NCI-H2196 treated with DMSO at 0.1 percent for 48 hours (cell line): ENCODE measurements at regions not wholly inside any gene's neighbourhood (a gene's known extent, or its start where the extent isn't known, plus 50 kb on each side); places are given as distances from the start of the nearest gene placed in this dataset.

Experiments used
- DNase-seq: peaks from one replicate; lab custom pipeline; 2025; ENCODE audit not compliant: unreplicated experiment; lab: John Stamatoyannopoulos, UW

DNA sequence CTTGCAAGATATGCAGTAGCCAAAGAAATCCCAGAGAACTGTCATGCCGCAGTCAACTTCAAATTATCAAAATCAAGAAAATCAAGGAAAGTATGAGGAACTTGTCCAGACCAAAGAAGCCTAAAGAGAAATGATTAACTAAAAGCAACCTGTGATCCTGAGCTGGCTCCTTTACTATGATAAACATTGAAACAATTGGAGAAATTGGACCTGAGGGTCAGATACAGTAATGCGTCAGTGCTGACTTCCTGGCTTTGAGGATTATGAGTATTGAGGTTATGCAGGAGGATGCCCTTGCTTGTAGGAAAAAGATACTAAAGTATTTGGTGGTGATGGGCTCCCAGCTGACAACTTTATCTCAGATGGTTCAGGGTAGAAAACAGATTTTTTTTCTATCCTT is 324.7 kb upstream of the AKR1E2 start:
- DNase-seq = no peak

- DNase-seq = no peak
Measured at GRCh38 chr10:4498711-4499251, 327.2 kb upstream of the AKR1E2 start.

GRCh38 chr10:4494551-4494950 is 331.5 kb upstream of the AKR1E2 start:
- no peak for DNase-seq

DNA sequence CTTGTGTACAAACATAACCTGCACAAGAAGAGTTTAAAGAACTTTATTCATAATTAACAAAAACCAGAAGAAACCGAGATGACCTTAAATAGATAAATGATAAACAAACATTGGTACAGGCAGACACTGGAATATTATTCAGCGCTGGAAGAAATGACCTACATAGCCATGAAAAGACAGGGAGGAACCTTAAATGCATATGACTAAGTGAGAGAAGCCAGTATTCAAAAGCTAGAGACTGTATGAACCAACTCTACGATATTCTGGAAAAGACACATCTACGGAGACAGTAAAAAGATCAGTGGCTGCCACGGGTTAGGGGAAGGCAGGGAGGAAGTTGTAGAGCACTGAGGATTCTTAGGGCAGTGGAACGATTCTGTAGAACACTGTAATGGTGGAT is 333.8 kb upstream of the AKR1E2 start:
- DNase-seq = no peak

GRCh38 chr10:4488904-4489303 is 337.1 kb upstream of the AKR1E2 start:
- DNase-seq = no peak

GRCh38 chr10:4485636-4486035 is 340.4 kb upstream of the AKR1E2 start:
- DNase-seq = no peak

GRCh38 chr10:4483811-4484210 is 342.2 kb upstream of the AKR1E2 start:
- DNase-seq = no peak

- no peak for DNase-seq
Measured at GRCh38 chr10:4482659-4483058, 343.3 kb upstream of the AKR1E2 start.

DNA sequence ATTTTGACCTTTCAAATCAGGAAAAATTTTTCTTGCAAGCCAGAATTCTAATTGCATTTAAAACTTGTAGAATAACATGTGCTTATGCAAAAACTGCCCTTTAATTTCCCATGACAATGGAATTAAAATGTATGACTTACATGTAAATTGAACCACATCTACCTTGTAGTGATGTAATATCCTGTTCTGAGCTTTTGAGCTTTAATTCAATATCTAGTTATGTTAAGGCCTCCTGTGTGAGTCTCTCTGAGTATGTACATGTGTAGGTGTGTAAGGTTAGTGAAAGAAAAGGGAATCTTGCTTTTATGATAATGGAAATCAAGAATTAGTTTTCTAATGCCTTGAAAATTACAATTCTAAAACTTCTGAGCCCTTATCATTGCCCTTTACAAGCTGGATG is 344.8 kb upstream of the AKR1E2 start:
- no peak for DNase-seq

DNA sequence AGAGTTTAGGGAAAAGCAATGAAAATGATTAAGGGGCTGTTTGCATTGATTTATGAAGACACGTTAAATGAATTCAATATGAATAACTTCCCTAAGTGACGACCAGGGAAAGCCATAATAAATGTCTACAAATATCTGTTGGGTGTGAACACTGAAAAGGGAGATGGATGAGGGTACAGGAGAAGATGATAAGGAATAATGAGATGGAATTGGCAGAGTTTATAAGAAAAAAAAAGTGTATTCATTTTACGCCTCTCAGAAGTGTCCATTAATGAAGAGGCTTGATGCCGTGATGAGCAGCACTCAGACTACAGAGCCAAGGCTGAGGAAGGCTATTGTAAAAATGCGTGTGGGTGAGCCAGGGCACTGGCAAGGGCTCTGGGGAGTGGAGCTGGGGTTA is 346.7 kb upstream of the AKR1E2 start:
- DNase-seq = no peak

DNA sequence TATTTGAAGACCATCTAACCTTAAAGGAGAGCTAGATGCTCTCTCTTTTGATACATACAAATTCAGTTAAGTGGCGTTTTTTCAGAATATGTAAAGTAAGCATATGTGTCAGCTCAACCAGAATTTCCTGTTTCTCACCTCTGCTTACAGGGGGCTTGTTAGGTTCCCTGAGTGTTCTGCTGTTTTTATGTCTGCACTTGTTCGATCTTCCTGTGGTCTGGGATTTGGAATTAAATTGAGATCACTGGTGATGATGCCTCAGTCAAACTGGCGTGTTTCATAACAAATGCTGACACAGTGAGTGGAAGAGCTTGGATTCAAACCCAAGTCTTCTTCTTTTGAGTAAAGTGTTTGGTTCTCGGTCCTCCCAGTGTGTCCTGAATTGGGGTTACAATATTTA is 348.3 kb upstream of the AKR1E2 start:
- DNase-seq = no peak

DNA sequence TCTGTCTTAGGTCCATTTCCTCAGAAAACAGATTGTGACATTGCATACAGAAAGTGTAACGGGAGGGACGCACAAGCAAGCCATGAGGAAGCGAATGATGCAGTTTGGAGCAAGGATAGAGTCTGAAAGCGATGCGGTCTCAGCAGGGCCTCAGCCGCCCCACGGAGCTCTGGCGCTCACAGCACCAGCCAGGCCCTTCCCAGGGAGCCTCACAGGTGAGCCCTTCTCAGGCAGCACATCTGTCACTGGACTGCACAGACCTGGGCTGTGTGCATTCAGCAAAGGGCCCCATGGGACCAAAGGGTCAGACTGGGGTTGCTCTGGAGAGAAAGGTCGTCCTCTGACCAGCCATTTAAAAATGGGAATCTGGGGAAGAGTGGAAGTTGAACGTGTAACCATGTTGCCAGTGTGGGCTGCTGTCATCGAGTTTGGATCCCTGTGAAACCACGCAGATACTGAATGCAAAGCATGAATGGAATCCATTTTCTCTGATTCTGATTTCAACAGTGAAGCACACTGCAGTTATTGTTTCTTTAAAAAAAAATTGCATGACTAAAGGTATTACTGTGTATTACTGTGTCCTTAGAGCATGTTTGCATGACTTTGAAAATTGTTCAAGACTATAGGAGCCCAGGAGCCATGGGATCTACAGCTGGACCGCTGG is 350.0 kb upstream of the AKR1E2 start:
- DNase-seq = no peak

DNA sequence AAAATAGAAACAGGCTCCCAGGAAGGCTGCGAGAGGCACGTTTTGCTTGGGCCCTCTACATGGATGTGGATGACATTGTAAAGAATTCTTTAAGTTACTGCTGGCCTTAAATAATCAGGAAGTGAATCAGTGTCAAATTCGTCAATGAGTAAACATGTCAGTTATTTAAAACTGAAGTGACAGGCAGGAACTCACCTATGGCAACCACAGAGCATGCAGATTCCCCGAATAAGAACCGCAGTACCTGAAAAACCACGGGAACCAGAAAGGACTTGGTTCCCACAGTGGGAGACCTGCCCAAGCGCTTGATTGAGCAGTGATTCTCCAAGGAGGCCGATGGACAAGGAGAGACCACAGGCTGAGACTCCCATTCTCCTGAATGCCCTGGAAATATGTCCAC is 351.2 kb upstream of the AKR1E2 start:
- DNase-seq = no peak

GRCh38 chr10:4473977-4474376 is 352.0 kb upstream of the AKR1E2 start:
- DNase-seq = no peak

- DNase-seq = no peak
Measured at GRCh38 chr10:4472190-4472904, 353.7 kb upstream of the AKR1E2 start.

GRCh38 chr10:4470231-4470835 is 355.7 kb upstream of the AKR1E2 start:
- DNase-seq = no peak

DNA sequence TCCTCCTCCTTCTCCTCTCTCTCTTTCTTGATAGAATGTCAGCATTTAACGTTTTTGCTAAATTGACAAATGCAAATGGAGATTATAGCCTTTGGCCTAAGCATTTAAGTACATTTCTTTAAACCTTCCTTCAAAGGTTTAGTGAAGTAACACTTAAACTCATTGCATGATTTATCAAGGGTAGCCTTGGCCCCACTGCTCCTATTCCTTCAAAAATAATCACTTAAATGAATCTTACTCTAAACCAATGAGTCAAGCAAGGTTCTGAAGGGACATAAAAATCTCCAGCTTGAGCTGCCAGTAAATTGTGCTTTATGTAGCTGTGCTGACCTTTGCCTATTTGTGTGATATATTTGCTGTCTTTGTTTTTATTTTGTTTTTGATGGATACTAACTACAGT is 358.5 kb upstream of the AKR1E2 start:
- DNase-seq = no peak

- DNase-seq = no peak
Measured at GRCh38 chr10:4460267-4460666, 365.7 kb upstream of the AKR1E2 start.

DNA sequence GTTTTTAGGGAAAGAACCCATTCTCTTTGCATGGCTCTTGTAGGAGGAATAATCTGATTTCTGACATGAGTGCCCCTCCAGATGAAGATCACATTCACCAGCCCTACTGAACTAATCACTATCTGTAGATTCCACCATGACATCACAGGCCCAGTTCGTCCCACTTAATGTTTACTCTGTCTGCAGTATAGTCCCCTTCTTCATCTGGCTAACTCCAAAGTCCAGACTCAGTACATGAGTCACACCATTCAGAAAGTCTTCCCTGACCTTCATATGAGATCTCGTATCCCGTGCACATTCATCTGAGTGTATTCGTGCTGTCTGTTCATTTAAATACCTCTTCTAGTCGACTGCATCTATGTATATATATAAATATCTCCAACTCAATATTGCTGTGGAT is 366.5 kb upstream of the AKR1E2 start:
- no peak for DNase-seq

- DNase-seq = no peak
Measured at GRCh38 chr10:4457597-4457996, 368.4 kb upstream of the AKR1E2 start.

DNA sequence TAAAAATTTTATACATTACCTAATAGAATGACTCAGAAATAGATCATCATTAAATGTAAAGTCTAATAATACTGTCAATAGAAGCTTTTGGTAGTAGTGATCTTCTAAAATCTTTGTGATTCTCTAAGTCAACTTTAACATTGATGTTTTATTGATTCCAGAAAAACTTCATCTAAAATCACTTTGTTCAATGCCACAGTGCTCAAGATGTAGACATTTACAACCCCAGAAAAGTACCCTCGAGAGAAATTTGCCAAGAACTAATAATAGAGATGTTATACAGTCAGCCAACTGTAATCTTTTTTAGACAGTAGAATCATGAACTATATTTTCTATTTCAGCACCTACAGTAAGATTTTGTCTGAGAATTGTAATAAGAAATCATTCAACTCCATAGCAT is 369.2 kb upstream of the AKR1E2 start:
- no peak for DNase-seq

GRCh38 chr10:4456279-4456678 is 369.7 kb upstream of the AKR1E2 start:
- DNase-seq = no peak
